ENCODE measurements at regions not wholly inside any gene's neighbourhood (a gene's known extent, or its start where the extent isn't known, plus 50 kb on each side); places are given as distances from the start of the nearest gene placed in this dataset.
"Not testable (repeated sequence)": the region's sequence is repeated elsewhere in the genome, so short reads cannot be mapped to it uniquely, and the experiment has no call there.

- Histone ChIP-seq H3K9me3 (ENCODE audit: control insufficient read depth, low read length) (no peaks in the 10 kb centered on the region), H3K27me3 (ENCODE audit: control insufficient read depth, insufficient read depth) (no peaks in the 10 kb centered on the region), H3K4me3 (ENCODE audit: low read length) (no peak overlapping the region), H3K4me1 (ENCODE audit: control insufficient read depth, insufficient read depth, low read length) (no peaks in the 10 kb centered on the region), H3K27ac (ENCODE audit: low read length) (no peak overlapping the region)
- 49% methylated on average over 4 of the region's 4 CpGs for WGBS
- ATAC-seq: no peak
- intact Hi-C loops (cut with DNase I): loop anchor here in 1 of 4 donors (10.0 kb wide), 1 partner anchor 285 kb away; no protein-coding TSS in a partner anchor
- DNase-seq: no peak
Observed at GRCh38 chr11:80720295-80720694, 1279.5 kb upstream of the TENM4 start.

GRCh38 chr11:80719292-80719646 is 1278.4 kb upstream of the TENM4 start:
- no peaks in the 10 kb centered on the region for H3K27me3 ChIP-seq (ENCODE audit: control insufficient read depth, insufficient read depth)
- intact Hi-C loops (cut with DNase I): no loop called here
- no peaks in the 10 kb centered on the region for H3K4me1 ChIP-seq (ENCODE audit: control insufficient read depth, insufficient read depth, low read length)
- DNase-seq: no peak
- H3K27ac ChIP-seq (ENCODE audit: low read length): no peak overlapping the region
- no peaks in the 10 kb centered on the region for H3K9me3 ChIP-seq (ENCODE audit: control insufficient read depth, low read length)
- H3K4me3 ChIP-seq (ENCODE audit: low read length): no peak overlapping the region
- no peak for ATAC-seq

- no peaks in the 10 kb centered on the region for H3K4me1 ChIP-seq (ENCODE audit: control insufficient read depth, insufficient read depth, low read length)
- WGBS: 85% methylated on average over 2 of the region's 2 CpGs
- ATAC-seq (no peak), DNase-seq (no peak)
- no peak overlapping the region for H3K4me3 ChIP-seq (ENCODE audit: low read length)
- no peaks in the 10 kb centered on the region for H3K27me3 ChIP-seq (ENCODE audit: control insufficient read depth, insufficient read depth)
- H3K27ac ChIP-seq (ENCODE audit: low read length): no peak overlapping the region
- H3K9me3 ChIP-seq (ENCODE audit: control insufficient read depth, low read length): no peaks in the 10 kb centered on the region
- intact Hi-C loops (cut with DNase I): no loop called here
Observed at GRCh38 chr11:80718611-80719291, 1277.9 kb upstream of the TENM4 start.

- Histone ChIP-seq H3K4me3 (ENCODE audit: low read length) (no peak overlapping the region), H3K27me3 (ENCODE audit: control insufficient read depth, insufficient read depth) (no peaks in the 10 kb centered on the region), H3K4me1 (ENCODE audit: control insufficient read depth, insufficient read depth, low read length) (no peaks in the 10 kb centered on the region), H3K9me3 (ENCODE audit: control insufficient read depth, low read length) (no peaks in the 10 kb centered on the region), H3K27ac (ENCODE audit: low read length) (no peak overlapping the region)
- ATAC-seq (no peak), DNase-seq (no peak)
- WGBS: 86% methylated on average over 2 of the region's 2 CpGs
- intact Hi-C loops (cut with DNase I): no loop called here
Observed at GRCh38 chr11:80702264-80702663, 1261.4 kb upstream of the TENM4 start.

- ATAC-seq (no peak), DNase-seq (no peak)
- no peaks in the 10 kb centered on the region for H3K9me3 ChIP-seq (ENCODE audit: control insufficient read depth, low read length)
- no peak overlapping the region for H3K4me3 ChIP-seq (ENCODE audit: low read length)
- WGBS: 87% methylated on average over 4 of the region's 4 CpGs
- intact Hi-C loops (cut with DNase I): no loop called here
- H3K4me1 ChIP-seq (ENCODE audit: control insufficient read depth, insufficient read depth, low read length): no peaks in the 10 kb centered on the region
- H3K27ac ChIP-seq (ENCODE audit: low read length): no peak overlapping the region
- H3K27me3 ChIP-seq (ENCODE audit: control insufficient read depth, insufficient read depth): no peaks in the 10 kb centered on the region
Observed at GRCh38 chr11:80700386-80700785, 1259.6 kb upstream of the TENM4 start.

GRCh38 chr11:80699406-80700177 is 1258.8 kb upstream of the TENM4 start:
- intact Hi-C loops (cut with DNase I); H3K4me1 ChIP-seq (ENCODE audit: control insufficient read depth, insufficient read depth, low read length); H3K27me3 ChIP-seq (ENCODE audit: control insufficient read depth, insufficient read depth); H3K9me3 ChIP-seq (ENCODE audit: control insufficient read depth, low read length); H3K4me3 ChIP-seq (ENCODE audit: low read length): not testable (repeated sequence)
- H3K27ac ChIP-seq (ENCODE audit: low read length): peak overlapping the region; percentile 14
- 56% methylated on average over 16 of the region's 16 CpGs for WGBS
- DNase-seq: peak; percentile 67 to 82 (median 74)
- ATAC-seq: peak; percentile 93 to 99

- 83% methylated on average over 1 of the region's 1 CpG for WGBS
- Histone ChIP-seq H3K4me1 (ENCODE audit: control insufficient read depth, insufficient read depth, low read length) (no peaks in the 10 kb centered on the region), H3K27me3 (ENCODE audit: control insufficient read depth, insufficient read depth) (no peaks in the 10 kb centered on the region), H3K27ac (ENCODE audit: low read length) (no peak overlapping the region), H3K4me3 (ENCODE audit: low read length) (no peak overlapping the region), H3K9me3 (ENCODE audit: control insufficient read depth, low read length) (no peaks in the 10 kb centered on the region)
- intact Hi-C loops (cut with DNase I): no loop called here
- DNase-seq: no peak
- no peak for ATAC-seq
Observed at GRCh38 chr11:80698637-80699036, 1257.8 kb upstream of the TENM4 start.

GRCh38 chr11:80694385-80694784 is 1253.6 kb upstream of the TENM4 start:
- no peak for ATAC-seq
- Histone ChIP-seq H3K27ac (ENCODE audit: low read length) (no peak overlapping the region), H3K27me3 (ENCODE audit: control insufficient read depth, insufficient read depth) (no peaks in the 10 kb centered on the region), H3K4me1 (ENCODE audit: control insufficient read depth, insufficient read depth, low read length) (no peaks in the 10 kb centered on the region), H3K9me3 (ENCODE audit: control insufficient read depth, low read length) (no peaks in the 10 kb centered on the region), H3K4me3 (ENCODE audit: low read length) (no peak overlapping the region)
- DNase-seq: no peak
- intact Hi-C loops (cut with DNase I): no loop called here

- Histone ChIP-seq H3K4me3 (ENCODE audit: low read length) (no peak overlapping the region), H3K9me3 (ENCODE audit: control insufficient read depth, low read length) (no peaks in the 10 kb centered on the region), H3K27me3 (ENCODE audit: control insufficient read depth, insufficient read depth) (no peaks in the 10 kb centered on the region), H3K4me1 (ENCODE audit: control insufficient read depth, insufficient read depth, low read length) (no peaks in the 10 kb centered on the region), H3K27ac (ENCODE audit: low read length) (no peak overlapping the region)
- ATAC-seq (no peak), DNase-seq (no peak)
- 77% methylated on average over 2 of the region's 2 CpGs for WGBS
- intact Hi-C loops (cut with DNase I): no loop called here
Observed at GRCh38 chr11:80687941-80688340, 1247.1 kb upstream of the TENM4 start.

GRCh38 chr11:80686889-80687288 is 1246.1 kb upstream of the TENM4 start:
- Histone ChIP-seq H3K4me1 (ENCODE audit: control insufficient read depth, insufficient read depth, low read length) (no peaks in the 10 kb centered on the region), H3K9me3 (ENCODE audit: control insufficient read depth, low read length) (no peaks in the 10 kb centered on the region), H3K27ac (ENCODE audit: low read length) (no peak overlapping the region), H3K4me3 (ENCODE audit: low read length) (no peak overlapping the region), H3K27me3 (ENCODE audit: control insufficient read depth, insufficient read depth) (no peaks in the 10 kb centered on the region)
- ATAC-seq (no peak), DNase-seq (no peak)
- intact Hi-C loops (cut with DNase I): no loop called here
- 81% methylated on average over 4 of the region's 4 CpGs for WGBS

GRCh38 chr11:80673566-80673965 is 1232.7 kb upstream of the TENM4 start:
- Histone ChIP-seq H3K27me3 (ENCODE audit: control insufficient read depth, insufficient read depth) (no peaks in the 10 kb centered on the region), H3K4me3 (ENCODE audit: low read length) (no peak overlapping the region), H3K27ac (ENCODE audit: low read length) (no peak overlapping the region), H3K4me1 (ENCODE audit: control insufficient read depth, insufficient read depth, low read length) (no peaks in the 10 kb centered on the region), H3K9me3 (ENCODE audit: control insufficient read depth, low read length) (no peaks in the 10 kb centered on the region)
- intact Hi-C loops (cut with DNase I): no loop called here
- DNase-seq (no peak), ATAC-seq (no peak)
